ENCODE measurements at regions not wholly inside any gene's neighbourhood (a gene's known extent, or its start where the extent isn't known, plus 50 kb on each side); places are given as distances from the start of the nearest gene placed in this dataset.
"Not testable (repeated sequence)": the region's sequence is repeated elsewhere in the genome, so short reads cannot be mapped to it uniquely, and the experiment has no call there.

DNA sequence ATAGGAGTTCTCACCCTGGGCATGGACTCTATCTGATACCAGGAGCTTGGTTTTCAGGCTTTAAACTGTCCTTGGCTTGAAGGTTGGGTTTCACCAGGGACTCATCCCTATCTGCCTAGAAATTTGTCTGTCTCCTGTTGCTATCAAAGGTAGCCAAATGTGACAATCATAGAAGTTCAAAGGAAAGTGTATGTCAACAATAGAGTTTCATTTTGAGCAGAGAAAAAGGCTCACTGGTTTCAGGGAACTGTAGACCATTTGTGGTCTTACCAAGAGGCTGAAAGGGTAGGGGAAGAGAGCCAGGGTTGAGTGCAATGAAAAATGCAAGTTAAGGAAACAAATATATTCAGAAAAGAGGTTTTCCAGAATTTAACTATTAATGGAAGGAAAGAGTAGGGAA is 966.8 kb upstream of the CITED2 start:
- no peak for DNase-seq

DNA sequence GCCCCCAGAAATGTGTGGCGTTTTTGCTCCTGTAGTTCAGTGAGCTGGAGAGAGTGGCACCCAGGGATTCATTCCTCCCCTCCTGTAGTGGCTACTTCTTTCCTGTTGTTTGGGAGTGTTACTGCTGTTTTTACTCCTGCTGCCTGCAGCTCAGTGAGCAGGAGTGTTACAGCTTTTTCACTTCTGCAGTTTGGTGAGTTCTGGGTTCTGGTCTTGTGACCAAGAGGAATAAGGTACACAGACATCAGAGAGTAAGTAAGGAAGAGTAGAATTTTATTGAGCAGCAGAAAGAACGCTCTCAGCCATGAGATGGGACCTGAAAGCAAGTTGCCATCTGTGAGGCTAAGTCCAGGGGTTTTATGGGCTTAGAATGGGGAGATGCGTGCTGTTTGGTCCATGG is 966.3 kb upstream of the CITED2 start:
- DNase-seq = no peak

- not testable (repeated sequence) for DNase-seq
Observed at GRCh38 chr6:140339084-140339483, 964.6 kb upstream of the CITED2 start.

DNA sequence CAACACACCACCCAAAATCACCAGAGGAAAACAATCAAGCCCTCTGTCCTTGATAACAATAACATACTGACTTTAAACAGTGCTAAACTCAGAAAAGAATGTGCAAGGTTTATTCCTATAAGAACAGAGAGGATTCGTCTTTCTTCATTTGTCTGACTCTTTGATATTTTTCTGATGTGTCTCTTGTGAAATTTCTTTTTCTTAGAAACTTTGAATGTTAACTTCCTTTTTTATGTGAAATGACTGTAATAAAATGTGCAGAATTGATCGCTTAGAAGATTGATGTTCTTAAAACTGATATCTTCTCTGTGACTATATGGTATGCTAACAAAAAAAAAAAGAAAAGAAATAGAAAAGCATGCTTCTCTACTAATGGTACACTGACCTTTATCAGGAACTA is 947.4 kb upstream of the CITED2 start:
- no peak for DNase-seq

DNA sequence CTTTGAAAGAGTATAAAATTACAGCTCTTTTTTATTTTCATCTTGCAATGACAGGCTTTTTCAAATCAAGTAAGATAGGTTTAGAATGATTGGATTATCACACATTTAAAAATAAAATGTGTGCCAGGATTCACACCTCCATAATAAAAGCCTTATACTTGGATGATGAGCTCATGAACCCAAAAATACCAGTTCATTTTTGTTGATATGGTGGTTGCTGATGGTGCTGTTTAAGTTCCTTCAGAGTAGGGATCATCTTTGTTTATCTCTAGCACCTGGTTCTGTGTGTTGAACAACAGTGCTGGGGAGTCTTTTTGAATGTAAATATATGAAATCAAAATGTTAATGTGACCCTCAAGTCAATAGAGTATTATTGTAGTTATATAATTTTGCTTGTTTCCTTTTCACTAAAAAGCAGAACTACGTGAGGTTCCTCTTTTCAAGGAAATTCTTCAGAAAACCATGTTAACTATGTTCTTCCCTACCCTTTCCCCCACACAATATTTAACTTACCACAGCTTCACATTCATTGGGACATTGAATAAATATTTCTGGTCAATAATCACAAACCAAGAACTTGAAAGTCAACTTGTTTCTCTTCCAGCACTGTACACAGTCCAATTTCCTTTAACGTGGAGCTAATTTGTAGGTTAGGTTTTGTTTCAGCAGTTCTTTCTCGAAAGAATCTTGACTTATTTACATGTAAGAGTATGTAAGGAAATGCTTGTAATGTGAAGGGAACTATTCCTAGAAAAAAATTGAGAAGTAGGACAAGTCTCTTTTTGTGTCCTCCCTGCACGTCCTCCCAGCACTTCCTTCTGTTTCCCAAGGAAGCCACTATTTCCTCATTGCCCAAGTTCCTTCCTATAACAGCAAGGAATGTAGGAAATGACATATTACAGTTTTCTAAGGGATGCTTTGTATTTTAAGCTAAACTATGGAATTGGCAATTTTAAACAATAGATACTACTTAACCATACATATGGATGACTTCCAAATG is 945.9 kb upstream of the CITED2 start:
- no peak for DNase-seq

DNA sequence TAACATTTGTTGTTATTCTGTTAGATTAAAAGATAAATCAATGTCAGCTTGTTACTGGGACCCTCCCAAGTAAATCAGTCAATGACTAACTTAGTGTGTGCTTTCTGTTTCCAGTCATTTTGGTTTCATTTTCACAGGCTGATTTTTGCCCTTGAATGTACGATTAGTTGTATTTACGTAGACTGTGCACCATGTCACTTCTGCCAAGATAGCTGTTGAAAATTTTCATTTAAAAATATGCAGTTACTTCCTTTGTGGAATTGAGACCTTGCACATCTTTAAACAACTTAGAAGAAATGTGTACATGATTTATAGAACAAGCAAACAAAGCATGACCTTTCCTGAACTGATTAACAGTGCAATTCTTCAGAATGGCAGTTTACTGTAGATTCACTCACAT is 944.8 kb upstream of the CITED2 start:
- DNase-seq = no peak

DNA sequence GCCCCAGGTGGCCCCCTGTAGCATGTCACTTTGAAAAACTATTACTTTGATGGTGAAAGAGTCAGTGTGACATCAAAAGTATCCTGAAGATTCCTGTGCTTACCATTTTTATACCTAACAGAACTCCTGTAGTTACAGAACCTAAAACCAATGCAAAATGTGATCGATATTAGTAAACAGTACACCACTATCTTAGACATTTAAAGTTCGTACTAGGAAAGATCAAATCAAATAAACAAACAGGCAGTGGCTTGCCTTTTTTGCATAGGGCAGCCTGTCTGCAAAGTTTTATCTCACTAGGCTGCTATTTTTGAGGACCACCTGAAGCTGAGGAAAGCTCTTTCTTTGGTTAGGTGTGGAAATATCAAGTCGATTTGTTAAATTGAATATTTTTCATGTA is 944.0 kb upstream of the CITED2 start:
- no peak for DNase-seq

DNA sequence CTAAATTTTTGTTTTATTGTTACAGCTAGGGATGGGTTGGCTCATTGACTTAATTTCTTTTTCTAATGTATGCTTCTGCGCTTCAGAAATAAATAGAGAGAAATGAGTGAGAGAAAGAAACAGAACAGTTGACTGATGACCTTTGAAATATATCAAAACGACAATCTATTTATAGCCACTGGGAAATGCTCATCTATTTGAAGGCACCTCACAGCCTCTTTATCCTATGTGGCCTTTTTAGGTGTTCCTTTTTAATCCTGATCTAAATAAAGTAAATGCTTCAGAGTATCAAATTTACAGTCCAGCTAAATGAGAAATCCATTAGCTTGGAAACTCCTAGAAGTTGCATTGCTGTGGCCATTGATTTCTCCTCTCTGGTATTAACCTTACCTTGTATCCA is 943.5 kb upstream of the CITED2 start:
- DNase-seq = no peak

DNA sequence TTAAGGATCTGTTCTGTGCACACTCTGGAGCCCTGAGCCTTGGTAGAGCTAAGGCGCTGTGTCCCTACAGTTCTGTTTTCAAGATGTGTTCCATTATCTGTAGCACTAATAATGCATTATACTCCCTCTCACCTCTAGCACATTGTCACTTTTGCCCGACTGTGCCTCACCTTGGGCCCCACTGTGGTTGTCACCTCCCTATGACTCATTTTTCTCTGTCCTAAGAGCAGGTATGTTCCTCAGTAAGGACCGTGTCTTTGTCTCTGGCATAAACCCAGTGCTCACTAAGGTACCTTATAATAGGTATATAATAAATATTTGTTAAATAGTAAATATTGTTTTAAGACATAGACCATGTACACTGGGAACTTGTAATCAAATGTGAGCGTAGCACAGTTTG is 942.5 kb upstream of the CITED2 start:
- DNase-seq = no peak

GRCh38 chr6:140314682-140315081 is 940.2 kb upstream of the CITED2 start:
- DNase-seq = no peak

GRCh38 chr6:140311146-140311545 is 936.7 kb upstream of the CITED2 start:
- DNase-seq = no peak

GRCh38 chr6:140303218-140303949 is 928.9 kb upstream of the CITED2 start:
- no peak for DNase-seq

- no peak for DNase-seq
Observed at GRCh38 chr6:140300331-140300730, 925.9 kb upstream of the CITED2 start.

DNA sequence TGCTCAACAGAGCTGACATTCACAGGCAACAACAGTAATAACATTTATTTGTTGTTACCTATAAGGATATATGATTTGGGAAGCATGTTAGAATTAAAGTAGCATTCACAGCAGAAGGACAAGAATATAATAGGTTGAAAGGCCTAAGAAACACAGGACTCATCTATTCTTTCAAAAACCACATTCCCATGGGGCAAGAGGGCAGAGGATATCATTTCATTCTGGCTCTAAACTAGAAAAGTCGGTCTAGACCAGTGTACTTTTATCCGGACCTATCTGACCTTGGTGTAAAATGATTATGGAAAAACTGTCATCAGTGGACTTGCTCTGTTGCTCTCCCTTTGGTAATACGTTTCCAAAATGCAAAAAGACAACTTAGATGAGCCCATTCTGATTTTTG is 914.7 kb upstream of the CITED2 start:
- no peak for DNase-seq

- no peak for DNase-seq
Observed at GRCh38 chr6:140285998-140286690, 911.7 kb upstream of the CITED2 start.

GRCh38 chr6:140285471-140285870 is 911.0 kb upstream of the CITED2 start:
- DNase-seq = no peak

DNA sequence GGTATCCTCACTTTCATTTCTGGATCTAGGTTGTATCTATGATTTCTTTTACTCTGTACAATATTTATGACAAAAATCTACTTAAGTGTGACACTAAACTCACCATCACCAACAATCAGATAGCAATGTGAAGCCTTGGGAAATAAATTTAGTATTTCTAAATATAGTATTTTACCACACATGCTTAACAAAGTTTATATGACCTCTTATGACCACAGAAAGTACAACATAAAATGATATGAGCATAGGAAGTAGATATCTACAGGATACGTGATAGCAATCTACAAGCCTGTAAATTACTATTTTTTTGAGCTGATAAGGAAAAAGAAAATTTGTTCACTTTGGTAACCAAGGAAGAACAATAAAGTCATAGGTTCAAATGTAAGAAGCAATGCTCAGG is 910.4 kb upstream of the CITED2 start:
- DNase-seq = no peak

GRCh38 chr6:140283197-140283596 is 908.7 kb upstream of the CITED2 start:
- no peak for DNase-seq

- DNase-seq = no peak
Observed at GRCh38 chr6:140281767-140282166, 907.3 kb upstream of the CITED2 start.

- no peak for DNase-seq
Observed at GRCh38 chr6:140281236-140281635, 906.8 kb upstream of the CITED2 start.

GRCh38 chr6:140276719-140277118 is 902.3 kb upstream of the CITED2 start:
- DNase-seq = no peak

DNA sequence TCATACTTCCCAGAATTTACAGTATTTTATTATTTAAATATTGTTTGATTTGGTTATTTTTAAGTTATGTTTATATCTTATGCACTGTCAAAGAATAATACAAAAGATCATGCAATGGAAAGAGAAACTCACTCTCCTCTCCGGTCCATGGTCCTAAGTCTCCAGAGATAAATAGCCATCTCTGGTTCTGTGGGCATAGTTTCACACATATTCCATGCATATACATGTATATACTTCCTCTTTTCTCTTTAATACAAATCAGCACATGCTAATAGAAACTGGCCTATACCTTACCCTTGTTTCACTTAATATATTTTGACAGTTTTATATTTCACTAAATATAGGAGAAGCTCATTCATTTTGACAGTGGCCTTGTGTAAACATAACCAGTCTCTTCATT is 901.7 kb upstream of the CITED2 start:
- DNase-seq = no peak

- no peak for DNase-seq
Observed at GRCh38 chr6:140275725-140276124, 901.3 kb upstream of the CITED2 start.

DNA sequence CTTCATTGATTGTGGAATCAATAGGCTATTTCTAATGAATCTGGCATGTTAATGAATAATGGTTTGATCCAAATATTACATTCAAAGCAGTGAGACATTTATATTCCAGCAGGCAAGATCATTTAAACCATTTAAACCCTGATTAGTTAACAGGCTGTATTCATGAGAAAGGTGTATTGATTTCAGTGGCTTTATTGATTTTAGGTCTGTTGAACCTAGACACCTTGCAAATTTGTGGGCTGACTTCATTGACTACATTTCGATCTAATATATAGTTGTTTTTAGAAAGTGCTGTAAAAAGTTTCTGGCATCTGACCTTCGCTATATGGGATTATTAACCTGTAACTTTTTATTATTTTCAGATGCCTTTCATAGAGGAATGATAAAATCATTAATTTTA is 900.1 kb upstream of the CITED2 start:
- DNase-seq = no peak
